GM12873 (cell line): ENCODE measurements at regions not wholly inside any gene's neighbourhood (a gene's known extent, or its start where the extent isn't known, plus 50 kb on each side); places are given as distances from the start of the nearest gene placed in this dataset.

Source experiments
- TF ChIP-seq, protein P1 (sequence below): IDR thresholded peaks from 2 replicates; pipeline ENCODE4 v1.5.1; 2012; ENCODE audit warnings: low read depth, mild to moderate bottlenecking, moderate library complexity, low read length, control low read depth; ENCODE audit not compliant: insufficient read depth; ENCODE audit errors: missing control alignments

DNA sequence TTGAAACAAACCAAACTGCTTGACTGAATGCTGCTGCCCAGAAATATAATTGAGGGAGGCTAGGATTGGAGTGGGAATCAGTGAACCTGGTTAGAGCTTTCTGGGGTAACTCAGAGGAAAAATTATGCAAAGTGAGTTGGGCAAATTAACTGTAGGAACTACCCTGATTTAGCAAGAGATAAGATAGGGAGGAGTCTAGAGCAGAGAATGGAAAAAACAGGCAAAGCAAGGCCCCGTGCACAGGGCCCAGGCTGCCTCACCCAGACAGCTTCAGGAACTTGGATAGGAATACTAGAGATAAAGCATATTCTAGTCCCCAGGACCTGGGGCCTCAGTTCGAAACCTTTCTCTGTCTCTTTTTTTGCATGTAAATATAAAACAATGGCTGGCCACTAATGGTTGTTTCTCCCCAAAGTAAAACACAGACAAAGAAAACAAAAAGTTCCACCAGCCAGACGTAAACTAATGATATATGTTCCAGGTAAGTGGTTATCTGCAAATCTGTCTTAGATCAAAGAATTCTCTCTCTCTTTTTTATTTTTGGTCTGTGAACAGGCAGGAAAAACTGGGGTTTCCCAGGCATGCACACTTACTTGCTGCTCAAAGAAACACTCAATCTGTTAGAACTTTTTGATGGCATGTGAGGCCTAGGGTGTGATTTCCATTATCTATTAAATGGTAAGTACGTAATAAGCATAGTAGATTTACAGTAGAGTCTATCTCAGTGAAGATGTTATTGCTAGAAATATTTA, 168.1 kb upstream of the MAP3K1 start:
- TF ChIP-seq, protein P1, sequence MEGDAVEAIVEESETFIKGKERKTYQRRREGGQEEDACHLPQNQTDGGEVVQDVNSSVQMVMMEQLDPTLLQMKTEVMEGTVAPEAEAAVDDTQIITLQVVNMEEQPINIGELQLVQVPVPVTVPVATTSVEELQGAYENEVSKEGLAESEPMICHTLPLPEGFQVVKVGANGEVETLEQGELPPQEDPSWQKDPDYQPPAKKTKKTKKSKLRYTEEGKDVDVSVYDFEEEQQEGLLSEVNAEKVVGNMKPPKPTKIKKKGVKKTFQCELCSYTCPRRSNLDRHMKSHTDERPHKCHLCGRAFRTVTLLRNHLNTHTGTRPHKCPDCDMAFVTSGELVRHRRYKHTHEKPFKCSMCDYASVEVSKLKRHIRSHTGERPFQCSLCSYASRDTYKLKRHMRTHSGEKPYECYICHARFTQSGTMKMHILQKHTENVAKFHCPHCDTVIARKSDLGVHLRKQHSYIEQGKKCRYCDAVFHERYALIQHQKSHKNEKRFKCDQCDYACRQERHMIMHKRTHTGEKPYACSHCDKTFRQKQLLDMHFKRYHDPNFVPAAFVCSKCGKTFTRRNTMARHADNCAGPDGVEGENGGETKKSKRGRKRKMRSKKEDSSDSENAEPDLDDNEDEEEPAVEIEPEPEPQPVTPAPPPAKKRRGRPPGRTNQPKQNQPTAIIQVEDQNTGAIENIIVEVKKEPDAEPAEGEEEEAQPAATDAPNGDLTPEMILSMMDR = no peak

- TF ChIP-seq, protein P1 = no peak
Measured at GRCh38 chr5:56641635-56642260, 173.6 kb upstream of the MAP3K1 start.

DNA sequence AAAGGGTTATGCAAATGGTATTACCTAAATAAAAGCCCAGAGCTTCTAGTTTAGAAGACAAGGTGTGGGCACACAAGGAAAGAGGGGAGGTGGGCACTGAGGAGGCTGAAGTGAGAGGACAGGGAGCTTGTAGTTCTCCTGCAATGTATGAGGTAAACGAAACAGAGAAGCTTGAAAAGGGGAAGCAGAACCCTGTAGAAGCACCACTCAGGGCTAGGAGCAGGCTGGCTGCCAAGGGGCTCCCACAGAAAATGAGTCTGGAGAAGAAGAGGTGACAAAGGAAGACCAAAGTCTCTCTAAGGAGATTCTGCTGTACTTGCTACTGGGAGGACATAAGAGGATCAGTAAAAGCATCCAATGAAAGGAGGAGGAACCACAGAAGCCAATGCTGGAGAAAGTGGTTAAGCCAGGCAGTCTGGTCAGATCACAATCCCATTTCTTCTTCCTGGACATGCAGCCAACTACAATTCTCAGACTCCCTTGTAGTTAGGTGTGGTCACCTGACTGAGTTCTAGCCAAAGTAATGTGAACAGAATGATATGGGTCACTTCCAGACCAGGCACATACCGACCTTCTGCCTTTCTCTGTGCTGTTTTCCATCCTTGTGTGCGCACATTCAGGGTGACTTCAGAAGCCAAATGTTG, 174.5 kb upstream of the MAP3K1 start:
- TF ChIP-seq, protein P1 = no peak

- TF ChIP-seq, protein P1 = no peak
Measured at GRCh38 chr5:56639476-56639875, 175.9 kb upstream of the MAP3K1 start.

DNA sequence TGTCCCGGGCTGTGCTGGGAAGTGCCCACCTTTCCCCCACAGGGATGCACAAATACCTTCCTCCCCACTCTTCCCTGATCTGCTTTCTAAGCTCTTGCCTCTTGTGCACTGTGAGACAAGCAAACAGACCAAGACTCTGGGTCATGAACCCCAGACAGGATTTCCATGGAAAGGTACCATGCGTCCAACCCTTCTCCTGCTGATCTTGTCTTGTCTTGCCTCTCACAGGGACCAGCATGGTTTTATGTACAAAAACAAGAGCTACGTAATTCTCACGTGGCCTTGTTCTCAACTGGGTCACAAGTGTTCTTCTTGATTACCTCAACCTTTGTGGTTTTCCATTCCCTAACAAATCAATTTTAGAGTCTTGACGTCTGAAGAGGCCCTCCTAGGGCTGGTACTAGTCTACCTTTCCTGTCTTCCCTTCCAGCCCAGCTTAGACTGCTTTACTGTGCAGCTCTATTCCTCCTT, 176.5 kb upstream of the MAP3K1 start:
- TF ChIP-seq, protein P1 = no peak

DNA sequence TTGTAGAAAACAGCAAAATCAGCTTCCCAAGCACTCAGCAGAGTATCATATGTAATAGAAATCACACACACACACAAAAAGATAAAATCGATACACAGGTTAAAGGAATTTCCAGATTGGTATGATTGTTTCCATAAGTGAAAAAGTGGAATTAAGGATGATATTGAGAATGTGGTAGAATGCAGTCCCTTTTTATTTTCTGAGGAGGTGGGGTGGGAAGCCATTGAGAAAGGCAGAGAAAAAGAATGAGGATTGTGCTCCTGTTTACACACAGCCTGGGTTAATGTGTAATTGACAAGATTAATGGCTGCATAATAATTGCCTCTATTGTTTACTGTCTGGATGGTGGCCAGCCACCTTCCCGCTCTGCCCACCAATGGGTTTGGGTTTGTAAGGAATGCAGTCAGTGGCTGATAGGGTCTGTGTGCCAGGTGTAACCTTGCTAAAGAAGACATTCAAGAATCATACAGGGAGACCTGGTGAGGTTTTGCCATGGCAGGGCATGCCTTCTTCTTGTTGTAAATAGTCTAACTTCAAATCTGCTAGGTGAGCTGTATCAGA, 177.2 kb upstream of the MAP3K1 start:
- TF ChIP-seq, protein P1 = no peak
